Tibial nerve (tissue), 4 donors: ENCODE measurements at regions not wholly inside any gene's neighbourhood (a gene's known extent, or its start where the extent isn't known, plus 50 kb on each side); places are given as distances from the start of the nearest gene placed in this dataset.

Source experiments
- EP300 ChIP-seq, 2 donors: sonication (generic); formaldehyde crosslinking; IDR thresholded peaks; one replicate each; pipeline ENCODE4 v1.6.1; 2017; ENCODE audit warnings: antibody characterized with exemption in 2 of 2, mild to moderate bottlenecking in 1 of 2
- POLR2A ChIP-seq, 2 donors: fragments of 450-650 bp; IDR thresholded peaks; one replicate each; pipeline ENCODE4 v1.6.1; 2017; ENCODE audit warnings: antibody characterized with exemption in 2 of 2, mild to moderate bottlenecking in 2 of 2, moderate library complexity in 2 of 2
- TF ChIP-seq, protein P1 (sequence below), 5 experiments: fragments of 200-600 bp in 3 of 5; fragments of 450-650 bp in 2 of 5; sonication (generic) in 3 of 5; IDR thresholded peaks; one replicate each; pipeline ENCODE4 v1.5.1; 2016 to 2019; ENCODE audit warnings: antibody characterized with exemption in 5 of 5, mild to moderate bottlenecking in 3 of 5, moderate library complexity in 2 of 5

DNA sequence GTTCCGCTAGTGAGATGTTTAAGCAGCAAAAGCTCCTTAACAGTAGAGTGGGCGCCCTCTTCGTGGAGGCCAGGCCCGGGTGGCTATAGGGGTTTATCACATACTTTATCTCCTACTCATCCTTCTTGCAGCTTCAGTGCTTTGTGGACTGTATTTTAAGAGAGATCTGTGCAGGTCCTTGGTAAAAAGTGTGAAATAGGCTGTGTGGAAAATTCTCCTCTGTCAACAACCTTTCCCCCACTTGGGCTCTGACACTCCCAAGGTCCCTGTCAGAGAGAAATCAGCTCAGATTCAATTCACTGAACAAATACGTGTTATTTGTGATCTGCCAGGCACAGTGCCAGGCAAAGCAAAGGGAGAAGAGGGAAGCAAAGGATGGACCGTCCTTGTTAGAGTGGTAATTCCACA, 214.3 kb upstream of the PPARGC1A start:
- TF ChIP-seq, protein P1, sequence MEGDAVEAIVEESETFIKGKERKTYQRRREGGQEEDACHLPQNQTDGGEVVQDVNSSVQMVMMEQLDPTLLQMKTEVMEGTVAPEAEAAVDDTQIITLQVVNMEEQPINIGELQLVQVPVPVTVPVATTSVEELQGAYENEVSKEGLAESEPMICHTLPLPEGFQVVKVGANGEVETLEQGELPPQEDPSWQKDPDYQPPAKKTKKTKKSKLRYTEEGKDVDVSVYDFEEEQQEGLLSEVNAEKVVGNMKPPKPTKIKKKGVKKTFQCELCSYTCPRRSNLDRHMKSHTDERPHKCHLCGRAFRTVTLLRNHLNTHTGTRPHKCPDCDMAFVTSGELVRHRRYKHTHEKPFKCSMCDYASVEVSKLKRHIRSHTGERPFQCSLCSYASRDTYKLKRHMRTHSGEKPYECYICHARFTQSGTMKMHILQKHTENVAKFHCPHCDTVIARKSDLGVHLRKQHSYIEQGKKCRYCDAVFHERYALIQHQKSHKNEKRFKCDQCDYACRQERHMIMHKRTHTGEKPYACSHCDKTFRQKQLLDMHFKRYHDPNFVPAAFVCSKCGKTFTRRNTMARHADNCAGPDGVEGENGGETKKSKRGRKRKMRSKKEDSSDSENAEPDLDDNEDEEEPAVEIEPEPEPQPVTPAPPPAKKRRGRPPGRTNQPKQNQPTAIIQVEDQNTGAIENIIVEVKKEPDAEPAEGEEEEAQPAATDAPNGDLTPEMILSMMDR (IDR thresholded peaks at IDR 0.05): no peak
- TF ChIP-seq EP300 (IDR thresholded peaks at IDR 0.05) (no peak), POLR2A (IDR thresholded peaks at IDR 0.05) (no peak)
